Heart left ventricle (tissue), 16 donors: ENCODE measurements at regions not wholly inside any gene's neighbourhood (a gene's known extent, or its start where the extent isn't known, plus 50 kb on each side); places are given as distances from the start of the nearest gene placed in this dataset.

Source experiments
- ATAC-seq, 4 donors: fragments of 200-7000 bp; cut with Tn5 transposase; one replicate each; pipeline ENCODE4 v1.9.1; 2020 to 2022; ENCODE audit warnings: moderate library complexity in 4 of 4, mild to moderate bottlenecking in 3 of 4, moderate number of reproducible peaks in 1 of 4
- DNase-seq, 5 donors: peaks; one replicate each; pipeline ENCODE4 v3.0.0-alpha.2; 2020
- H3K27ac ChIP-seq, 12 donors: fragments of 200-600 bp; sonication (generic) in 4 of 12; one replicate each; pipeline versions ENCODE4 v1.5.0 to v1.8.0; 2016 to 2022; ENCODE audit warnings: mild to moderate bottlenecking in 2 of 12
- H3K27me3 ChIP-seq, 9 donors: fragments of 200-600 bp; sonication (generic) in 2 of 9; one replicate each; pipeline versions ENCODE4 v1.5.1 to v1.8.0; 2016 to 2022; ENCODE audit warnings: mild to moderate bottlenecking in 3 of 9
- H3K36me3 ChIP-seq, 9 donors: fragments of 200-600 bp; sonication (generic) in 2 of 9; one replicate each; pipeline versions ENCODE4 v1.5.0 to v1.8.0; 2018 to 2022; ENCODE audit warnings: mild to moderate bottlenecking in 2 of 9
- H3K4me1 ChIP-seq, 12 donors: fragments of 200-600 bp; sonication (generic) in 4 of 12; one replicate each; pipeline versions ENCODE4 v1.5.0 to v1.8.0; 2016 to 2022; ENCODE audit warnings: mild to moderate bottlenecking in 3 of 12
- H3K4me3 ChIP-seq, 12 donors: fragments of 200-600 bp; sonication (generic) in 4 of 12; one replicate each; pipeline versions ENCODE4 v1.5.0 to v1.8.0; 2017 to 2022; ENCODE audit warnings: mild to moderate bottlenecking in 9 of 12, moderate library complexity in 4 of 12
- H3K9me3 ChIP-seq, 12 donors: fragments of 200-600 bp; sonication (generic) in 4 of 12; one replicate each; pipeline versions ENCODE4 v1.5.0 to v1.8.0; 2016 to 2022; ENCODE audit warnings: mild to moderate bottlenecking in 1 of 12
- CTCF ChIP-seq, 12 donors: fragments of 200-600 bp; sonication (generic) in 4 of 12; IDR thresholded peaks; one replicate each; pipeline versions ENCODE4 v1.5.0 to v1.8.0; 2018 to 2022; ENCODE audit warnings: antibody characterized with exemption in 12 of 12, mild to moderate bottlenecking in 5 of 12
- POLR2A ChIP-seq, 2 donors: fragments of 450-650 bp; IDR thresholded peaks; one replicate each; pipeline ENCODE4 v1.6.1; 2017; ENCODE audit warnings: antibody characterized with exemption in 2 of 2, mild to moderate bottlenecking in 2 of 2, moderate library complexity in 2 of 2
- WGBS, 4 donors: extraction: QIAGEN DNeasy Blood & Tissue Kit in 2 of 4; methylation state at CpG; one replicate each; pipeline versions ENCODE4 v1.1.5 to v1.1.7; 2013 to 2018; 5-methylcytosine and 5-hydroxymethylcytosine counted together
- intact Hi-C, 10 donors: fragments of 100-400 bp; cut with DNase I; formaldehyde crosslinking; loops; one replicate each; pipeline versions ENCODE4 v1.11.1 to v1.14.2; 2022
- donor health status: ischemic (EF 13 %, LVEDD 7.1; RV severe dilation, severe dysfunction).
- donor health status: healthy with polysubstance abuse.
- donor health status: DM: no; HTN: yes; CAD: no.
- donor health status: DM: no; HTN: no; CAD: no.
- donor health status: ischemic (EF 25% LVEDD 6.9; RV normal size, moderate dysfunction).
- donor health status: ischemic (EF 25% LVEDD 5.7; RV mildly dilated, moderate dysfunction).
- donor health status: healthy.
- donor health status: DM: yes; HTN: yes; CAD: no.
- donor health status: ischemic (EF 35%, LVEDD 5.7; RV mildly dilated, moderate dysfunction).
- donor health status: nonischemic (EF 11% LVEDD 7.7; RV severe dilation, severe dysfunction).
- donor health status: DM: yes; HTN: yes; CAD: no.
- donor health status: PGD.
- donor health status: ischemic (EF 29% LVEDD 5.4; RV normal size, mild dysfunction).
- donor health status: nonischemic (EF 23%, LVEDD 6.1; RV moderate dilation, normal function).

GRCh38 chr14:51784466-51784865, 75.9 kb upstream of the GNG2 start:
- TF ChIP-seq POLR2A (IDR thresholded peaks at IDR 0.05) (no peak), CTCF (IDR thresholded peaks at IDR 0.05) (no peak)
- H3K4me3 ChIP-seq = no peak overlapping the region
- ATAC-seq (no peak), DNase-seq (no peak)
- no peaks in the 10 kb centered on the region for H3K36me3 ChIP-seq
- peaks cover 0 to 5% (median 0%) of the 10 kb centered on the region in 9 donors for H3K27me3 ChIP-seq
- peaks cover 0 to 24% (median 4%) of the 10 kb centered on the region in 12 donors for H3K9me3 ChIP-seq
- H3K4me1 ChIP-seq = peaks cover 0 to 22% (median 3%) of the 10 kb centered on the region in 12 donors
- intact Hi-C loops = loop anchor here in 9 of 10 donors (5.0 to 10.0 kb wide), 7 partner anchors 130 to 830 kb away; partner anchors contain the start of gene FRMD6 (in 1 of the 9)
- no peak overlapping the region for H3K27ac ChIP-seq

GRCh38 chr14:51786227-51786626, 74.2 kb upstream of the GNG2 start:
- Histone ChIP-seq H3K36me3 (no peaks in the 10 kb centered on the region), H3K4me1 (peaks cover 0 to 25% (median 0%) of the 10 kb centered on the region in 12 donors), H3K27ac (no peak overlapping the region), H3K9me3 (peaks cover 0 to 24% (median 4%) of the 10 kb centered on the region in 12 donors), H3K4me3 (no peak overlapping the region), H3K27me3 (peaks cover 0 to 5% (median 0%) of the 10 kb centered on the region in 9 donors)
- ATAC-seq (no peak), DNase-seq (no peak)
- intact Hi-C loops = loop anchor here in 8 of 10 donors (10.0 kb wide), 5 partner anchors 131 to 831 kb away; partner anchors contain the start of gene FRMD6 (in 1 of the 8)
- WGBS, 4 donors = 83 to 95% (median 94%) methylated on average over 3 of the region's 3 CpGs
- TF ChIP-seq POLR2A (IDR thresholded peaks at IDR 0.05) (no peak), CTCF (IDR thresholded peaks at IDR 0.05) (no peak)

- H3K9me3 ChIP-seq = peaks cover 0 to 24% (median 4%) of the 10 kb centered on the region in 12 donors
- H3K4me1 ChIP-seq = peaks cover 0 to 25% (median 0%) of the 10 kb centered on the region in 12 donors
- no peak overlapping the region for H3K4me3 ChIP-seq
- peaks cover 0 to 5% (median 0%) of the 10 kb centered on the region in 9 donors for H3K27me3 ChIP-seq
- H3K27ac ChIP-seq = no peak overlapping the region
- intact Hi-C loops = loop anchor here in 8 of 10 donors (10.0 kb wide), 5 partner anchors 133 to 833 kb away; partner anchors contain the start of gene FRMD6 (in 1 of the 8)
- WGBS, 4 donors = 78 to 86% (median 84%) methylated on average over 2 to 4 of the region's 4 CpGs
- TF ChIP-seq CTCF (IDR thresholded peaks at IDR 0.05) (no peak), POLR2A (IDR thresholded peaks at IDR 0.05) (no peak)
- ATAC-seq (peak in 1 of 4 donors; percentile 39), DNase-seq (no peak)
- H3K36me3 ChIP-seq = no peaks in the 10 kb centered on the region
Observed at GRCh38 chr14:51787352-51787751, 73.1 kb upstream of the GNG2 start.

- Histone ChIP-seq H3K4me3 (no peak overlapping the region), H3K4me1 (peaks cover 0 to 18% (median 0%) of the 10 kb centered on the region in 12 donors), H3K36me3 (no peaks in the 10 kb centered on the region), H3K9me3 (peaks cover 0 to 24% (median 4%) of the 10 kb centered on the region in 12 donors), H3K27me3 (peaks cover 0 to 4% (median 0%) of the 10 kb centered on the region in 9 donors), H3K27ac (peak overlapping the region in 1 of 12 donors; percentile 73)
- no peak for TF ChIP-seq POLR2A (IDR thresholded peaks at IDR 0.05)
- WGBS, 4 donors = 60 to 96% (median 92%) methylated on average over 3 of the region's 3 CpGs
- intact Hi-C loops = loop anchor here in 8 of 10 donors (10.0 kb wide), 5 partner anchors 134 to 834 kb away; partner anchors contain the start of gene FRMD6 (in 1 of the 8)
- ATAC-seq (no peak), DNase-seq (no peak)
Observed at GRCh38 chr14:51789114-51789513, 71.3 kb upstream of the GNG2 start.
